Chondrocyte (in vitro differentiated cells): ENCODE measurements at regions not wholly inside any gene's neighbourhood (a gene's known extent, or its start where the extent isn't known, plus 50 kb on each side); places are given as distances from the start of the nearest gene placed in this dataset.
A peak's percentile ranks its signal among the peaks of the same experiment; 100 is the strongest.

Experiments
- DNase-seq: peaks from one replicate; pipeline ENCODE4 v3.0.0; 2021; ENCODE audit warnings: mixed read lengths, low spot score
- H3K27ac Mint-ChIP-seq: one replicate; pipeline ENCODE4 v1.8.0; 2021; ENCODE audit warnings: mild to moderate bottlenecking, moderate library complexity, mixed read lengths; ENCODE audit not compliant: unreplicated experiment
- H3K27me3 Mint-ChIP-seq: 2 replicates; pipeline ENCODE4 v1.8.0; 2021; ENCODE audit warnings: low read depth, mixed read lengths
- H3K36me3 Mint-ChIP-seq: 2 replicates; pipeline ENCODE4 v1.8.0; 2021; ENCODE audit warnings: low read depth, mixed read lengths
- H3K4me1 Mint-ChIP-seq: 2 replicates; pipeline ENCODE4 v1.8.0; 2021; ENCODE audit warnings: low read depth, mild to moderate bottlenecking, mixed read lengths
- H3K4me3 Mint-ChIP-seq: one replicate; pipeline ENCODE4 v1.8.0; 2021; ENCODE audit warnings: mild to moderate bottlenecking, moderate library complexity, mixed read lengths; ENCODE audit not compliant: unreplicated experiment
- H3K9me3 Mint-ChIP-seq: 2 replicates; pipeline ENCODE4 v1.8.0; 2021; ENCODE audit warnings: low read depth, mixed read lengths
- CTCF ChIP-seq: fragments of 200-600 bp; sonication (generic); IDR thresholded peaks from 2 replicates; pipeline ENCODE4 v1.5.0; 2021; ENCODE audit warnings: antibody characterized with exemption, mild to moderate bottlenecking, moderate library complexity

DNA sequence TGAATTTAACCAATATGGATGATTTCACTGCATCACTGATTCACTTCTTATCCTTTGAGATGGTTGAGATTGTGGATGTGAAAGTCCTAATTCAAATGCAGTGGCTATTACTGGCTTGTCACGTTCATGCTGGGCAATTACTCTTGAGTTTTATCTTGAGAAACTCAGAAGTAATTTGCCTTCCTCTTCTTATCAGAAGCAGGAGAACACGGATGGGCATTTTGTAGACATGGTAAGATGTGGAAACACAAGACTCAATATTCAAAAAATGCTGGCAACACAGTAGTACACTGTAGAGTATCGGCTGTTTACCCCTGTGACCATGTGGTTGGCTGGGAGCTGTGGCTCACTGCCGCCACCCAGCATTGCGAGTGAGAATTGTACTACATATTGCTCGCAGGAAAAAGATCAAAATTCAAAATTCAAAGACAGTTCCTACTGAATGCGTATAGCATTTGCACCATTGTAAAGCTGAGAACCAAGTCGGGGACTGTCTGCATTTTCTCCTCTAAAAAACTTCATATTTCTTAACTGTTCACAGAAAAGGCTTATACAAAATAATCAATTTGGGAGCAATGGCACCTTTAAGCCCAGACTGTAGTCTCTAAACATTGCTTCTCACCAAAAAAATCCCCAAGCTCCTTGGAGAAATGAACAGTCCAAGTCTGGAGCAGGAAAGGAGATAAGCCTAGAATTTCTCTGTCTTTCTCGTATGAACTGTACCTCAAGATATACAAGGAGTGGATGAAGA lies 61.9 kb upstream of the ELOVL5 start:
- no peak overlapping the region for H3K27ac Mint-ChIP-seq
- H3K4me3 Mint-ChIP-seq: no peak overlapping the region
- no peaks in the 10 kb centered on the region for H3K36me3 Mint-ChIP-seq
- H3K27me3 Mint-ChIP-seq: no peaks in the 10 kb centered on the region
- H3K4me1 Mint-ChIP-seq: no peaks in the 10 kb centered on the region
- peak; percentile 80 for TF ChIP-seq CTCF
- no peak for DNase-seq
- no peaks in the 10 kb centered on the region for H3K9me3 Mint-ChIP-seq

GRCh38 chr6:53408826-53409225 lies 60.1 kb upstream of the ELOVL5 start:
- Mint-ChIP-seq H3K9me3 (no peaks in the 10 kb centered on the region), H3K27ac (no peak overlapping the region), H3K27me3 (no peaks in the 10 kb centered on the region), H3K36me3 (no peaks in the 10 kb centered on the region), H3K4me3 (no peak overlapping the region), H3K4me1 (no peaks in the 10 kb centered on the region)
- TF ChIP-seq CTCF: no peak
- no peak for DNase-seq

GRCh38 chr6:53399027-53399344 lies 50.2 kb upstream of the ELOVL5 start:
- Mint-ChIP-seq H3K27ac (no peak overlapping the region), H3K4me1 (peaks cover 12% of the 10 kb centered on the region), H3K27me3 (no peaks in the 10 kb centered on the region), H3K9me3 (no peaks in the 10 kb centered on the region), H3K36me3 (no peaks in the 10 kb centered on the region), H3K4me3 (no peak overlapping the region)
- DNase-seq: no peak
- TF ChIP-seq CTCF: no peak

- DNase-seq: no peak
- H3K4me1 Mint-ChIP-seq: peaks cover 12% of the 10 kb centered on the region
- no peak overlapping the region for H3K4me3 Mint-ChIP-seq
- no peaks in the 10 kb centered on the region for H3K27me3 Mint-ChIP-seq
- H3K9me3 Mint-ChIP-seq: no peaks in the 10 kb centered on the region
- H3K27ac Mint-ChIP-seq: peak overlapping the region; percentile 30
- no peak for TF ChIP-seq CTCF
- no peaks in the 10 kb centered on the region for H3K36me3 Mint-ChIP-seq
These were observed 49.7 kb upstream of the ELOVL5 start for GRCh38 chr6:53398247-53399026.
